IMR-90 (cell line): ENCODE measurements at regions not wholly inside any gene's neighbourhood (a gene's known extent, or its start where the extent isn't known, plus 50 kb on each side); places are given as distances from the start of the nearest gene placed in this dataset.

Experiments used
- ATAC-seq: fragments of 200-7000 bp; cut with Tn5 transposase; 2 replicates; pipeline ENCODE4 v1.9.1; 2020; ENCODE audit warnings: low read depth, mild to moderate bottlenecking, moderate library complexity
- BruUV-seq: library from RNA; stranded (reverse); fragments of 400-500 nt; replicated peaks from 2 replicates; lab custom pipeline; 2021; lab: Mats Ljungman, UMichigan
- CTCF ChIA-PET: fragments of 300-600 bp; formaldehyde crosslinking; extraction: SDS; loops from one replicate; lab custom pipeline; 2021; ENCODE audit warnings: antibody characterized with exemption; lab: Yijun Ruan, JAX
- POLR2A ChIA-PET: fragments of 300-600 bp; sonication (Branson Sonifier 250); formaldehyde crosslinking; loops from one replicate; lab custom pipeline; 2022; ENCODE audit warnings: antibody characterized with exemption; ENCODE audit not compliant: unreplicated experiment; lab: Charles Lee
- DNase-seq: peaks from one replicate; pipeline ENCODE4 v3.0.0; 2013
- H2AFZ ChIP-seq: replicated peaks from 2 replicates; pipeline ENCODE3; 2013; ENCODE audit warnings: low read length, mild to moderate bottlenecking; ENCODE audit not compliant: poor library complexity
- H2AK5ac ChIP-seq: 2 replicates; pipeline ENCODE4 v1.6.1; 2013; ENCODE audit warnings: low read depth, low read length, inconsistent platforms
- H2AK9ac ChIP-seq: replicated peaks from 2 replicates; pipeline ENCODE3; 2013; ENCODE audit warnings: mild to moderate bottlenecking, low read depth, low read length, moderate library complexity; ENCODE audit not compliant: poor library complexity
- H2BK120ac ChIP-seq: 2 replicates; pipeline ENCODE4 v1.6.1; 2013; ENCODE audit warnings: low read depth, low read length, inconsistent platforms
- H2BK15ac ChIP-seq: 3 replicates; pipeline ENCODE4 v1.6.1; 2013; ENCODE audit warnings: low read depth, low read length, inconsistent platforms
- H2BK20ac ChIP-seq: 2 replicates; pipeline ENCODE4 v1.6.1; 2013; ENCODE audit warnings: low read depth, mild to moderate bottlenecking, inconsistent platforms, low read length, moderate library complexity
- H2BK5ac ChIP-seq: 2 replicates; pipeline ENCODE4 v1.6.1; 2013; ENCODE audit warnings: mild to moderate bottlenecking, low read depth, low read length, inconsistent platforms; ENCODE audit not compliant: poor library complexity, severe bottlenecking
- H3K14ac ChIP-seq: replicated peaks from 2 replicates; pipeline ENCODE4 v1.6.1; 2013; ENCODE audit warnings: low read depth, low read length, inconsistent platforms
- H3K18ac ChIP-seq: 2 replicates; pipeline ENCODE4 v1.6.1; 2013; ENCODE audit warnings: low read depth, low read length, control low read depth
- H3K23ac ChIP-seq: 2 replicates; pipeline ENCODE4 v1.6.1; 2013; ENCODE audit warnings: low read depth, low read length, inconsistent platforms
- H3K27ac ChIP-seq: 2 replicates; pipeline ENCODE4 v1.5.1; 2013; ENCODE audit warnings: mild to moderate bottlenecking, control low read depth, low read length; ENCODE audit not compliant: insufficient read depth
- H3K27me3 ChIP-seq: 2 replicates; pipeline ENCODE4 v1.6.1; 2013; ENCODE audit warnings: low read length; ENCODE audit not compliant: control insufficient read depth, insufficient read depth
- H3K36me3 ChIP-seq: 2 replicates; pipeline ENCODE4 v1.6.1; 2013; ENCODE audit warnings: low read length, mixed read lengths; ENCODE audit not compliant: control insufficient read depth, insufficient read depth
- H3K4ac ChIP-seq: 2 replicates; pipeline ENCODE4 v1.6.1; 2013; ENCODE audit warnings: low read depth, low read length, inconsistent platforms
- H3K4me1 ChIP-seq: 2 replicates; pipeline ENCODE4 v1.6.1; 2013; ENCODE audit warnings: low read length, mixed read lengths; ENCODE audit not compliant: control insufficient read depth, insufficient read depth
- H3K4me2 ChIP-seq: 2 replicates; pipeline ENCODE4 v1.6.1; 2013; ENCODE audit warnings: low read depth, mild to moderate bottlenecking, control low read depth, low read length, moderate library complexity
- H3K4me3 ChIP-seq: 2 replicates; pipeline ENCODE4 v1.5.1; 2013; ENCODE audit warnings: low read depth, mild to moderate bottlenecking, control low read depth, low read length, moderate library complexity; ENCODE audit not compliant: insufficient read depth
- H3K56ac ChIP-seq: 2 replicates; pipeline ENCODE4 v1.6.1; 2013; ENCODE audit warnings: low read length, inconsistent platforms; ENCODE audit not compliant: insufficient read depth; ENCODE audit errors: extremely low read depth
- H3K79me1 ChIP-seq, 2 experiments: 2 replicates each; pipeline ENCODE4 v1.6.1; 2013; ENCODE audit warnings: low read length in 2 of 2, inconsistent platforms in 1 of 2, low read depth in 1 of 2
- H3K9ac ChIP-seq: 2 replicates; pipeline ENCODE4 v1.6.1; 2013; ENCODE audit warnings: low read depth, low read length, control low read depth
- H3K9me1 ChIP-seq: 2 replicates; pipeline ENCODE4 v1.6.1; 2013; ENCODE audit warnings: low read length, inconsistent platforms; ENCODE audit not compliant: insufficient read depth
- H3K9me3 ChIP-seq: 2 replicates; pipeline ENCODE4 v1.6.1; 2013; ENCODE audit warnings: low read length; ENCODE audit not compliant: control insufficient read depth, insufficient read depth
- H4K20me1 ChIP-seq: 2 replicates; pipeline ENCODE4 v1.6.1; 2013; ENCODE audit warnings: low read length, inconsistent platforms; ENCODE audit not compliant: insufficient read depth
- H4K5ac ChIP-seq: 2 replicates; pipeline ENCODE4 v1.6.1; 2013; ENCODE audit warnings: mild to moderate bottlenecking, low read depth, low read length, control low read depth
- H4K8ac ChIP-seq, 2 experiments: 2 replicates each; pipeline ENCODE4 v1.6.1; 2013; ENCODE audit warnings: low read depth in 2 of 2, low read length in 2 of 2, control low read depth in 1 of 2, inconsistent platforms in 1 of 2
- H4K91ac ChIP-seq: 2 replicates; pipeline ENCODE4 v1.6.1; 2013; ENCODE audit warnings: low read depth, low read length, inconsistent platforms; ENCODE audit not compliant: insufficient read depth
- BHLHE40 ChIP-seq: fragments of 150-350 bp; IDR thresholded peaks from 2 replicates; pipeline ENCODE4 v1.6.1; 2016; ENCODE audit warnings: mild to moderate bottlenecking, low read depth, low read length
- CEBPB ChIP-seq: IDR thresholded peaks from 2 replicates; pipeline ENCODE4 v1.6.1; 2012; ENCODE audit warnings: low read depth, low read length, improper control_type of control experiment
- CHD1 ChIP-seq: IDR thresholded peaks from 2 replicates; pipeline ENCODE4 v1.6.1; 2012; ENCODE audit warnings: low read depth, low read length, improper control_type of control experiment
- FOS ChIP-seq: fragments of 150-350 bp; IDR thresholded peaks from 2 replicates; pipeline ENCODE4 v1.6.1; 2016; ENCODE audit warnings: low read depth, low read length
- MAFK ChIP-seq: IDR thresholded peaks from 2 replicates; pipeline ENCODE4 v1.6.1; 2012; ENCODE audit warnings: low read depth, low read length, improper control_type of control experiment
- MAZ ChIP-seq: IDR thresholded peaks from 2 replicates; pipeline ENCODE4 v1.6.1; 2012; ENCODE audit warnings: low read depth, mild to moderate bottlenecking, low read length, improper control_type of control experiment, moderate library complexity, borderline replicate concordance
- MXI1 ChIP-seq: IDR thresholded peaks from 2 replicates; pipeline ENCODE4 v1.6.1; 2012; ENCODE audit warnings: low read depth, mild to moderate bottlenecking, low read length, moderate library complexity, borderline replicate concordance
- NFE2L2 ChIP-seq: fragments of 150-350 bp; IDR thresholded peaks from 2 replicates; pipeline ENCODE4 v1.6.1; 2016; ENCODE audit warnings: low read depth, mild to moderate bottlenecking, low read length
- POLR2A ChIP-seq: IDR thresholded peaks from 2 replicates; pipeline ENCODE4 v1.6.1; 2012; ENCODE audit warnings: mild to moderate bottlenecking, low read depth, low read length
- RAD21 ChIP-seq: IDR thresholded peaks from 2 replicates; pipeline ENCODE4 v1.6.1; 2012; ENCODE audit warnings: low read length, improper control_type of control experiment
- RCOR1 ChIP-seq: IDR thresholded peaks from 2 replicates; pipeline ENCODE4 v1.6.1; 2012; ENCODE audit warnings: mild to moderate bottlenecking, low read length, improper control_type of control experiment; ENCODE audit not compliant: insufficient replicate concordance
- RFX5 ChIP-seq: IDR thresholded peaks from 2 replicates; pipeline ENCODE4 v1.8.0; 2012; ENCODE audit warnings: low read depth, mild to moderate bottlenecking, low read length, moderate library complexity
- SMC3 ChIP-seq: fragments of 150-350 bp; IDR thresholded peaks from 2 replicates; pipeline ENCODE4 v1.6.1; 2016; ENCODE audit warnings: low read depth, mild to moderate bottlenecking, antibody characterized with exemption, low read length, moderate library complexity
- WGBS, 2 experiments: methylation state at CpG; one replicate each; pipeline versions ENCODE4 v1.1.5 to v1.1.7; 2013; ENCODE audit warnings: missing lambda C conversion rate in 2 of 2; ENCODE audit not compliant: insufficient read length in 1 of 2; ENCODE audit errors: extremely low coverage in 2 of 2; 5-methylcytosine and 5-hydroxymethylcytosine counted together
- dilution Hi-C: fragments of 300-500 bp; cut with HindIII; formaldehyde crosslinking; loops from one replicate; pipeline ENCODE4 v1.14.3; 2018; ENCODE audit warnings: low sequenced_read_pairs; ENCODE audit not compliant: unreplicated experiment
- in situ Hi-C: fragments of 300-500 bp; cut with MboI; formaldehyde crosslinking; loops from 3 replicates; pipeline ENCODE4 v1.14.3; 2019; ENCODE audit warnings: low sequenced_read_pairs, inconsistent platforms, mixed read lengths
- intact Hi-C: fragments of 100-400 bp; cut with micrococcal nuclease; formaldehyde crosslinking; loops from 2 replicates; pipeline ENCODE4 v1.10.0; 2022
- TF ChIP-seq, protein P1 (sequence below): conservative IDR thresholded peaks from 2 replicates; pipeline ENCODE4 v1.5.1; 2012; ENCODE audit warnings: mild to moderate bottlenecking, low read depth, low read length, improper control_type of control experiment
- TF ChIP-seq, protein P2 (sequence below): fragments of 150-350 bp; IDR thresholded peaks from 2 replicates; pipeline ENCODE4 v1.6.1; 2016; ENCODE audit warnings: low read depth, mild to moderate bottlenecking, low read length, moderate library complexity, borderline replicate concordance
- TF ChIP-seq, protein P3 (sequence below): fragments of 150-350 bp; IDR thresholded peaks from 2 replicates; pipeline ENCODE4 v1.6.1; 2017; ENCODE audit warnings: mild to moderate bottlenecking, antibody characterized with exemption, low read length, low read depth

DNA sequence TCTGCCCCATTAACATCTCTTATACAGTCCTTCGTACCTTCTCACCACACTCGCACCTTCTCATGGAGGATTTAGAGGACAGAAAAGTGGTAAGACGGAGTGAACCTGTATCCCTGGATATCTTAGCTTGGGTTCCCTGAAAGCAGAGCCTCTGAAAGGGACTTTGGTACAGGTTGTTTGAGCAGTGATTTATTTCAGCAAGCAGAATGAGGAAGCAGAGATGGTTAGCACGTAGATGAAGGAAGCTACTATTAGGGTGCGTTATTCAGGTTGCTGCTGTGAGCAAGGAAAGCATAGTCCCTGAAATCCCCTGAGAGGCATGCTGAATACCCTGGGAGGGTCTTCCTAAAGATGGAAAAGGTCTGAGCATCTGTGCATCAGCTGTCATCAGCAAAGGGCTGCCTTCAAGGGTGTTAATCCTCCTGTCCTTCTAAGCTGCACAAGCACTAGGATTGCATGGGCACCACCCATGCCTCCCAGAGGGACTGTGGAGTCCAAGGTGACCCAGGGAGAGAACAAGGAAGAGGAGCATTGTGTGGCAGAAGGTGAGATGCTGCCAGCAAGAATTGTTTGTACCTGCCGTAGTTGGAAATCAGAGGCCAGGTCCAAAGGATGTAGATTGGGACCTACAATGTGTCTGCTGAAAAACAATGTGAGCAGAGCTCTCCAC lies 273.7 kb downstream of the RASEF start:
- no peak overlapping the region for H3K4me3 ChIP-seq
- no peaks in the 10 kb centered on the region for H3K36me3 ChIP-seq
- intact Hi-C loops (no loop called here), in situ Hi-C loops (no loop called here), dilution Hi-C loops (no loop called here)
- H2BK20ac ChIP-seq, result no peak overlapping the region
- H2BK15ac ChIP-seq, result no peak overlapping the region
- TF ChIP-seq NFE2L2, result no peak
- TF ChIP-seq RFX5, result no peak
- TF ChIP-seq, protein P1, sequence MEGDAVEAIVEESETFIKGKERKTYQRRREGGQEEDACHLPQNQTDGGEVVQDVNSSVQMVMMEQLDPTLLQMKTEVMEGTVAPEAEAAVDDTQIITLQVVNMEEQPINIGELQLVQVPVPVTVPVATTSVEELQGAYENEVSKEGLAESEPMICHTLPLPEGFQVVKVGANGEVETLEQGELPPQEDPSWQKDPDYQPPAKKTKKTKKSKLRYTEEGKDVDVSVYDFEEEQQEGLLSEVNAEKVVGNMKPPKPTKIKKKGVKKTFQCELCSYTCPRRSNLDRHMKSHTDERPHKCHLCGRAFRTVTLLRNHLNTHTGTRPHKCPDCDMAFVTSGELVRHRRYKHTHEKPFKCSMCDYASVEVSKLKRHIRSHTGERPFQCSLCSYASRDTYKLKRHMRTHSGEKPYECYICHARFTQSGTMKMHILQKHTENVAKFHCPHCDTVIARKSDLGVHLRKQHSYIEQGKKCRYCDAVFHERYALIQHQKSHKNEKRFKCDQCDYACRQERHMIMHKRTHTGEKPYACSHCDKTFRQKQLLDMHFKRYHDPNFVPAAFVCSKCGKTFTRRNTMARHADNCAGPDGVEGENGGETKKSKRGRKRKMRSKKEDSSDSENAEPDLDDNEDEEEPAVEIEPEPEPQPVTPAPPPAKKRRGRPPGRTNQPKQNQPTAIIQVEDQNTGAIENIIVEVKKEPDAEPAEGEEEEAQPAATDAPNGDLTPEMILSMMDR, result no peak
- no peak for TF ChIP-seq MAZ
- TF ChIP-seq CEBPB, result no peak
- no peak for TF ChIP-seq BHLHE40
- no peak for TF ChIP-seq SMC3
- no peak for TF ChIP-seq MXI1
- TF ChIP-seq, protein P2, sequence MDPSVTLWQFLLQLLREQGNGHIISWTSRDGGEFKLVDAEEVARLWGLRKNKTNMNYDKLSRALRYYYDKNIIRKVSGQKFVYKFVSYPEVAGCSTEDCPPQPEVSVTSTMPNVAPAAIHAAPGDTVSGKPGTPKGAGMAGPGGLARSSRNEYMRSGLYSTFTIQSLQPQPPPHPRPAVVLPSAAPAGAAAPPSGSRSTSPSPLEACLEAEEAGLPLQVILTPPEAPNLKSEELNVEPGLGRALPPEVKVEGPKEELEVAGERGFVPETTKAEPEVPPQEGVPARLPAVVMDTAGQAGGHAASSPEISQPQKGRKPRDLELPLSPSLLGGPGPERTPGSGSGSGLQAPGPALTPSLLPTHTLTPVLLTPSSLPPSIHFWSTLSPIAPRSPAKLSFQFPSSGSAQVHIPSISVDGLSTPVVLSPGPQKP, result no peak
- no peak for TF ChIP-seq FOS
- no peak for TF ChIP-seq CHD1
- no peak for TF ChIP-seq POLR2A
- TF ChIP-seq MAFK, result no peak
- TF ChIP-seq, protein P3, sequence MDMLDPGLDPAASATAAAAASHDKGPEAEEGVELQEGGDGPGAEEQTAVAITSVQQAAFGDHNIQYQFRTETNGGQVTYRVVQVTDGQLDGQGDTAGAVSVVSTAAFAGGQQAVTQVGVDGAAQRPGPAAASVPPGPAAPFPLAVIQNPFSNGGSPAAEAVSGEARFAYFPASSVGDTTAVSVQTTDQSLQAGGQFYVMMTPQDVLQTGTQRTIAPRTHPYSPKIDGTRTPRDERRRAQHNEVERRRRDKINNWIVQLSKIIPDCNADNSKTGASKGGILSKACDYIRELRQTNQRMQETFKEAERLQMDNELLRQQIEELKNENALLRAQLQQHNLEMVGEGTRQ, result no peak
- TF ChIP-seq RCOR1, result no peak
- no peak for TF ChIP-seq RAD21
- no peak overlapping the region for H3K4ac ChIP-seq
- H3K9me1 ChIP-seq, result no peaks in the 10 kb centered on the region
- H2BK120ac ChIP-seq, result no peak overlapping the region
- no peak overlapping the region for H3K56ac ChIP-seq
- H4K5ac ChIP-seq, result no peak overlapping the region
- no peaks in the 10 kb centered on the region for H3K27me3 ChIP-seq
- H2AK5ac ChIP-seq, result no peak overlapping the region
- WGBS, 2 experiments, result no CpG with 5 or more reads among the region's 6 CpGs
- no peak overlapping the region for H3K9ac ChIP-seq
- H4K91ac ChIP-seq, result no peak overlapping the region
- no TSS peak for BruUV-seq
- ATAC-seq (no peak), DNase-seq (no peak)
- no peaks in the 10 kb centered on the region for H3K4me1 ChIP-seq
- no peak overlapping the region for H3K23ac ChIP-seq
- no peak overlapping the region for H3K4me2 ChIP-seq
- POLR2A ChIA-PET, result no interaction called here
- no peaks in the 10 kb centered on the region for H3K79me1 ChIP-seq
- no peak overlapping the region for H3K14ac ChIP-seq
- H2BK5ac ChIP-seq, result no peak overlapping the region
- no peaks in the 10 kb centered on the region for H4K20me1 ChIP-seq
- H3K18ac ChIP-seq, result no peak overlapping the region
- no peak overlapping the region for H2AK9ac ChIP-seq
- CTCF ChIA-PET, result no interaction called here
- H4K8ac ChIP-seq, result no peak overlapping the region
- H2AFZ ChIP-seq, result no peak overlapping the region
- H3K9me3 ChIP-seq, result no peaks in the 10 kb centered on the region
- H3K27ac ChIP-seq, result no peak overlapping the region
